Stomach smooth muscle (tissue), 2 donors: ENCODE measurements at regions not wholly inside any gene's neighbourhood (a gene's known extent, or its start where the extent isn't known, plus 50 kb on each side); places are given as distances from the start of the nearest gene placed in this dataset.
A peak's percentile ranks its signal among the peaks of the same experiment; 100 is the strongest.

Experiments used
- H3K27ac ChIP-seq: one replicate; pipeline ENCODE4 v1.7.0; 2013; ENCODE audit warnings: mild to moderate bottlenecking, low read length, inconsistent platforms
- H3K27me3 ChIP-seq, 2 donors: one replicate each; pipeline ENCODE4 v1.7.0; 2013; ENCODE audit warnings: low read length in 2 of 2; ENCODE audit not compliant: insufficient read depth in 2 of 2, control insufficient read depth in 1 of 2
- H3K36me3 ChIP-seq, 2 donors: one replicate each; pipeline ENCODE4 v1.7.0; 2013; ENCODE audit warnings: low read length in 2 of 2; ENCODE audit not compliant: control insufficient read depth in 2 of 2, insufficient read depth in 2 of 2
- H3K4me1 ChIP-seq: one replicate; pipeline ENCODE4 v1.7.0; 2013; ENCODE audit warnings: low read length; ENCODE audit not compliant: control insufficient read depth, insufficient read depth
- H3K4me3 ChIP-seq, 2 donors: one replicate each; pipeline ENCODE4 v1.7.0; 2013; ENCODE audit warnings: low read length in 2 of 2
- H3K9ac ChIP-seq, 2 donors: one replicate each; pipeline ENCODE4 v1.7.0; 2013; ENCODE audit warnings: low read length in 2 of 2, mild to moderate bottlenecking in 1 of 2
- H3K9me3 ChIP-seq, 2 donors: one replicate each; pipeline ENCODE4 v1.7.0; 2013; ENCODE audit warnings: low read length in 2 of 2; ENCODE audit not compliant: control insufficient read depth in 2 of 2
- donor health status: healthy.
- donor health status: Pancreatic carcinoma.

GRCh38 chr7:128160296-128160695, 80.8 kb upstream of the LEP start:
- H3K4me1 ChIP-seq: no peaks in the 10 kb centered on the region
- H3K9ac ChIP-seq: no peak overlapping the region
- H3K36me3 ChIP-seq: no peaks in the 10 kb centered on the region
- peaks cover 27 to 29% of the 10 kb centered on the region in 2 donors for H3K27me3 ChIP-seq
- H3K4me3 ChIP-seq: no peak overlapping the region
- no peak overlapping the region for H3K27ac ChIP-seq
- H3K9me3 ChIP-seq: no peaks in the 10 kb centered on the region

- Histone ChIP-seq H3K27ac (no peak overlapping the region), H3K9ac (no peak overlapping the region), H3K4me3 (no peak overlapping the region), H3K27me3 (peaks cover 38 to 42% of the 10 kb centered on the region in 2 donors), H3K9me3 (no peaks in the 10 kb centered on the region), H3K36me3 (no peaks in the 10 kb centered on the region), H3K4me1 (peaks cover 4% of the 10 kb centered on the region)
Observed at GRCh38 chr7:128161466-128162125, 79.5 kb upstream of the LEP start.

- no peaks in the 10 kb centered on the region for H3K9me3 ChIP-seq
- no peak overlapping the region for H3K27ac ChIP-seq
- peaks cover 35 to 51% of the 10 kb centered on the region in 2 donors for H3K27me3 ChIP-seq
- H3K36me3 ChIP-seq: no peaks in the 10 kb centered on the region
- H3K4me1 ChIP-seq: peaks cover 11% of the 10 kb centered on the region
- H3K4me3 ChIP-seq: no peak overlapping the region
- no peak overlapping the region for H3K9ac ChIP-seq
Observed at GRCh38 chr7:128162666-128163065, 78.4 kb upstream of the LEP start.

- no peak overlapping the region for H3K9ac ChIP-seq
- no peak overlapping the region for H3K4me3 ChIP-seq
- H3K36me3 ChIP-seq: no peaks in the 10 kb centered on the region
- H3K27ac ChIP-seq: no peak overlapping the region
- peaks cover 43 to 59% of the 10 kb centered on the region in 2 donors for H3K27me3 ChIP-seq
- H3K9me3 ChIP-seq: no peaks in the 10 kb centered on the region
- peaks cover 16% of the 10 kb centered on the region for H3K4me1 ChIP-seq
Observed at GRCh38 chr7:128163473-128163872, 77.6 kb upstream of the LEP start.

GRCh38 chr7:128164061-128164954, 76.8 kb upstream of the LEP start:
- peaks cover 49 to 61% of the 10 kb centered on the region in 2 donors for H3K27me3 ChIP-seq
- H3K9me3 ChIP-seq: no peaks in the 10 kb centered on the region

GRCh38 chr7:128164955-128165670, 76.0 kb upstream of the LEP start:
- no peak overlapping the region for H3K27ac ChIP-seq
- peaks cover 52 to 61% of the 10 kb centered on the region in 2 donors for H3K27me3 ChIP-seq
- H3K4me3 ChIP-seq: no peak overlapping the region
- H3K36me3 ChIP-seq: no peaks in the 10 kb centered on the region
- peaks cover 16% of the 10 kb centered on the region for H3K4me1 ChIP-seq
- H3K9me3 ChIP-seq: no peaks in the 10 kb centered on the region
- no peak overlapping the region for H3K9ac ChIP-seq

More at GRCh38 chr7:128164061-128164954, 76.8 kb upstream of the LEP start:
- Histone ChIP-seq H3K27ac (no peak overlapping the region), H3K4me3 (no peak overlapping the region), H3K9ac (no peak overlapping the region), H3K4me1 (peaks cover 16% of the 10 kb centered on the region), H3K36me3 (no peaks in the 10 kb centered on the region)

- Histone ChIP-seq H3K4me1 (peaks cover 16% of the 10 kb centered on the region), H3K9me3 (no peaks in the 10 kb centered on the region), H3K27me3 (peaks cover 58 to 61% of the 10 kb centered on the region in 2 donors), H3K27ac (no peak overlapping the region), H3K9ac (no peak overlapping the region), H3K4me3 (peak overlapping the region in 1 of 2 donors; percentile 71), H3K36me3 (no peaks in the 10 kb centered on the region)
Observed at GRCh38 chr7:128165927-128166420, 75.1 kb upstream of the LEP start.

GRCh38 chr7:128166603-128167041, 74.5 kb upstream of the LEP start:
- H3K9ac ChIP-seq: no peak overlapping the region
- peaks cover 16% of the 10 kb centered on the region for H3K4me1 ChIP-seq
- H3K27me3 ChIP-seq: peaks cover 59 to 61% of the 10 kb centered on the region in 2 donors
- no peaks in the 10 kb centered on the region for H3K9me3 ChIP-seq
- H3K4me3 ChIP-seq: peak overlapping the region; percentile 56 to 71
- H3K27ac ChIP-seq: no peak overlapping the region
- no peaks in the 10 kb centered on the region for H3K36me3 ChIP-seq

- Histone ChIP-seq H3K4me1 (peaks cover 16% of the 10 kb centered on the region), H3K4me3 (peak overlapping the region; percentile 56 to 71), H3K27me3 (peaks cover 58 to 61% of the 10 kb centered on the region in 2 donors), H3K27ac (no peak overlapping the region), H3K9me3 (no peaks in the 10 kb centered on the region), H3K36me3 (no peaks in the 10 kb centered on the region), H3K9ac (peak overlapping the region in 1 of 2 donors; percentile 20)
Observed at GRCh38 chr7:128167042-128167701, 73.9 kb upstream of the LEP start.
